ENCODE measurements at regions not wholly inside any gene's neighbourhood (a gene's known extent, or its start where the extent isn't known, plus 50 kb on each side); places are given as distances from the start of the nearest gene placed in this dataset.
A peak's percentile ranks its signal among the peaks of the same experiment; 100 is the strongest.

- DNase-seq, result no peak
These were observed 148.9 kb downstream of the RMI1 start for GRCh38 chr9:84129529-84129928.

GRCh38 chr9:84136119-84136868 is 155.7 kb downstream of the RMI1 start:
- no peak for DNase-seq

DNA sequence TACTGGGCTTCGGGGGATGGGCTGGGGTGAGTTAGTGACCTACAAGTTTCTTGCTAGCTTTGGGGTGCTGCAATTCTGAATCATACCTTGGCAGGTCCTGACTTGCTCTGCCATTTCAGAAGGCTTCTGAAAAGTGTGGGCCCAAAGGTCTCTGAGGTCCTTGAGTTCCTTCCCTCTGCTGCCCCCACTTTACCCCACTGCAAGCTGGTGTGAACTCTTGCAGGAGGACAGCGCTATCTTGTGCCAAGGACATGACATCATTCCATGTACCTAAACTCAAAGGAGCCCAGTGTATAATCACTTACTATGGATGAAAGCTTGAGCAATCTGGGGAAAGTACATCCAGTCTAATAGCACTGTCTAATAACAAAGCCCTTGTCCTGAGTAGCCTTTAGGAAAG is 157.4 kb downstream of the RMI1 start:
- DNase-seq, result no peak

DNA sequence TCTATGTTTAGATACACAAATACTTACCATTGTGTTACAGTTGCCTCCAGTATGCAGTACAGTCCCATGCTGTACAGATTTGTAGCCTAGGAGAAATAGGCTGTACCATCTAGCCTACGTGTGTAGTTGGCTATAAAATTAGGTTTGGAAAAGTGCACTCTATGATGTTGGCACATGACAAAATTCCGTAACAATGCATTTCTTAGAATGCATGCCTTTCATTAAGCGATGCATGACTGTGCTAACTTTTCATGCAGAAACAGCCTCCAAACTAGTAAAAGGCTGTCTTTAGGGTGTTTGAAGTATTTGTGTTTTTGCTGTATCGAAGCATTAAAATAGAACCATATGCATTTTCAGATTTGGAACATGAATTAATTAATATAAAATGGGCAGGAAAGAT is 157.9 kb downstream of the RMI1 start:
- peak; percentile 62 for DNase-seq

DNA sequence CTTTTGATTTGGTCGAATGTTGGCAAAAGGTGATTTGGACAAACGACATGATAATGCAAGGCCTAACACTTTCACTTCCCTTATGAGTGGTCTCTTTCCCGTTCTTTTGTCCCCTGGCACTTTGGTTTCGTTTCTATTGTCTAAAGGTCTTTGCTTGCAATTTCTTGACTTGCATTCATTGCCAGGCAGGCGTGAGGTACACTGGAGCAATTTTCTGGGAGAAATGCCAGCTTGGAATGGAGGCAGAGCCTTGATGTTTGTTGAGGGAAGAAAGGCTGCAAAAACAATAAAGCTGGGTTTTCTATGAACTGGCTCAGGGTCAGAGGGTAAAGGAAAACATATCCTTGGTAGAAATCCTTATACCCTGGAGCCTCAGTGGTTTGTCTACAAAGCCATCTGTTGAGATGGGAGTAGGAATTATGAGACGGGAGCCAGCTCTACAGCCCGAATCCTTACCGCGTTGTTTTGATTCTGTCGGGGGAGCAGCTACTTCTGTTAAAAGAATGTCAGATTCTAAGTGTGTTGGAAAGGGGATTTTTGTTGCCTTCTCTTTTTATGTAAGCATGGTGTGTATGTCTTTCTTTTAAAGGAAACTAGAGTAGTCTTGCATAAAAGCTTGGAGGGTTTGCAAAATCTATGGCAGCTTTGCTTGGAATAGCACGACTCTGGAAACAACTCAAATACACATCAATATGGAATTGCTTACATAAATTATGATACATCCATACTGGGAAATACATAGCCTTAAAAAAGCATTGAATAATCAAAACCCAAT is 158.9 kb downstream of the RMI1 start:
- DNase-seq, result peak; percentile 68

GRCh38 chr9:84140535-84141101 is 160.0 kb downstream of the RMI1 start:
- DNase-seq, result peak; percentile 36

DNA sequence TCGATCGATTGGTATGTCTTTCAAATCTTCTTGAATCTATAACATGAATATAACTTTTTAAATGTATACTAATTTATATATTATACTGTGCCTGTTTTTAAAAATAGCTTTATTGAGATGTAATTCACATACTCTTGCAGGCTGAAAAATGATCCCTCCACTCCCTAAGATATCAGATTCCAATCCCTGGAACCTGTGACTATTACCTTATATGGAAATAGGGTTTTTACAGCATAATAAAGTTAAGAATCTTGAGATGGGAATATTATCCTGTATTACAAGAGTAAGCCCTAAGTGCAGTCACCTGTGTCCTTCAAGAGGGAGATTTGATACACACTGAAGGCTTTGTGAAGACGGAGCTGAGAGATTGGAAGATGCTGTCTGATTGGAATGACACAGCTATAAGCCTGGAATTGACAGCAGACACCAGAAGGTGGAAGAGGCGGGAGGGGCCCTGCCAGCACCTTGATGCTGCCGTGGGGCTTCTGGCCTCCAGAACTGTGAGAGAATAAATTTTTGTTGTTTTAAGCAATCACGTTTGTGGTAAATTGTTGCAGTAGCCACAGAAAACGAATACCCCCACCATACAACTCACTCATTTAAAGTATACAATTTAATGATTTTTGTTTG is 161.3 kb downstream of the RMI1 start:
- DNase-seq, result no peak

- no peak for DNase-seq
These were observed 164.4 kb downstream of the RMI1 start for GRCh38 chr9:84145031-84145430.

DNA sequence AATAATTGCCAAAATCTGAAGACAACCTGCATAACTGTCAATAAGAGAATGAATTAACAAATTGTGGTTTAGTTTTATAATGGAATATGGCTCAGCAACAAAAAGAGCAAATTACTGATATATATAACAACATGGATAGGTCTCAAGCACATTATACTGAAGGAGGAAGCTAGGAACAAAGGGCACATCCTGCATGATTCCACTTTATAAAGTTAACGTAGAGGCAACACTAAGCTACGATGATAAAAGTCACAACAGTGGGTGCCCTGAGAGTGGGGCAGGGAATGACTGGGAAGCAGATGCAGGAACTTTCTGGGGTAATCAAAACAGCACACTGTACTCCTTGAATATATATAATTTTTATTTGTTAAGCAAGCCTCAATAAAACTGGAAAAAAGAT is 165.2 kb downstream of the RMI1 start:
- no peak for DNase-seq

DNA sequence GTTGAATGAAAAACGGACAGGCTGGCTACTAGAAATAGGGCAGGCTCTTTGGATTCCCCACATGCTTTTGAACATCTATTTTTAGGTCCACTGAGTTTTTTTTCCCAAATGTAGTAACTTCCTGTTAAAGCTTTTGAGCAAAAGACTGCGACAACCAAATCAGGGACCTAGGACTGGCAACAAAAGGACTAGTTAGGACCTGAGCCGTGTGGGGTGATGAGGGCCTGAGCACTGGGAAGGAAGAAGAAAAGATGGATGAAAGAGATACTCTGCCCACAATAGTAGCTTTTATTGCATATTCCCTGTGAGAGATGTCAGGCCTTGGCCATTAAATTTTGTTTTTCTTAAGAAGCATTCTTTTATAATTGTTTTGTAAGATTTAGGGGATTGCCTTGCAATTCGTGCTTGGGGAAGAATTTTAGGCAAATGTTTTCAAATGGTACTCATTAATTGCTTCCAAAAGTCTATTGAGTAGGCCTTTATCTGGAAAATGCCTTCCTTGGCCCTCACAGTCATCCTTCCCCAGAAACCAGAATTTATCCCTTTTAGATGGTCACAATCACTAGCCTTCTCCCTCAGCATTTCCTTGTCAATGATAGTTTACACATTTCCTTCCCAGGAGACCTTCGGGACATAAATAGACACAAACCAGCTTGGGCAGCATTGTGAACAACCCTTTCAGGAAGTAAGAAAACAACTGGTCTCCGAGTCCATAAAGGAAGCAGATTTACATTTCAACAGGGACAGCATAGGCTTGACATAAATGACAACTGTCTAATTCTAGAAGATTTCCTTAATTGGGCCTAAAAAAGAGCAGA is 166.5 kb downstream of the RMI1 start:
- peak; percentile 53 for DNase-seq

GRCh38 chr9:84151236-84151635 is 170.6 kb downstream of the RMI1 start:
- DNase-seq, result no peak

- DNase-seq, result no peak
These were observed 171.0 kb downstream of the RMI1 start for GRCh38 chr9:84151640-84152039.

DNA sequence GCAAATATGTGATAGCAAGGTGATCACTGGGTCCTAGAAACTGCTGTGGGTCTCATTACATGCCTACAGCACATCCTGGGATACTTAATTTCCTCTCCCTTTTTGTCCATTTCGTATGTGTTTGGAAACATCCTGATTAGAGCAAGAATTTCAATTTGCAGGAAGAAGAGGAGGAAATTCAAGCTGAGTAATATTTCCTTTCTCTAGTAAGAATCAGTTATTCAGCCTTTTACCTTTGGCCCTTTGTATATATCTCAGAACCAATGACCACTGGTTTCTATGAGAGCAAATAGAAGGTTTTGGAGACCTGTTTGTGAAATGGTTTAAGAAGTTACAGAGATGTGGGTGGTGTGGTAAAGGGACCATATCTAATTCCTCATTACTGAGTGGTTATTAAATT is 171.6 kb downstream of the RMI1 start:
- no peak for DNase-seq

DNA sequence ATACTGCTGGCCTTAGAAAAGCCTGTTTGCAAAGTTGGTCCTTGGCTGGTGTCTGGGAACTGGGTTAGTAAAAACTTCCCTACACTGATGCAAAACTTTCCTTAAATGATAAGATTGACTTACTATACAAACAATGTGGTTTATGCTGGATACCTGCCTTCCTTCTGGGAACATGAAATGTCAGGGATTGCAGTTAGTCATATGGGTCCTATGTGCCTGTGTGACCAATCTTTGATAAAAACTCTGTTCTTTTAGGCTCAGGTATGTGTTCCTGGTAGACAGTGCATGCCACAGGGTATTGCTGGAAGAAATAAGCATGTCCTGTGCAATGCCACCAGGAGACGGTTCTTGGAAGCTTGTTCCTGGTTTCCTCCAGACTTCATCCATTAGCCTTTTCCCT is 173.3 kb downstream of the RMI1 start:
- no peak for DNase-seq

- no peak for DNase-seq
These were observed 173.7 kb downstream of the RMI1 start for GRCh38 chr9:84154320-84154719.

GRCh38 chr9:84163052-84163650 is 177.4 kb downstream of the SLC28A3 start:
- DNase-seq, result no peak

DNA sequence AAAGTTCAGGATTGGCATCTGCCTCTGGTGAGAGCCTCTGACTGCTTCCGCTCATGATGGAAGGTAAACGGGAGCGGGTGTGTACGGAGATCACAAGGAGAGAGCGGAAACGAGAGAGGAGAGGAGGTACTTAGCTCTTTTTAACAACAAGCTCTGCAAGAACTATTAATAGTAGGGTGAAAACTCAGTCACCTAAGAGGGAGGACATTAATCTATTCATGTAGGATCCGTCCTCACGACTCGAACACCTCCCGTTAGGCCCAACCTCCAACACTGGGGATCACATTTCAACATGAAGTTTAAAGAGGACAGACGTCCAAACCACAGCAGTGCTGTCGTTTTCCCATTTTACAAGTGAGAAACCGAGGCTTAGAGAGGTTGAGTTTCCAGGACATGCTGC is 173.7 kb downstream of the SLC28A3 start:
- DNase-seq, result no peak

DNA sequence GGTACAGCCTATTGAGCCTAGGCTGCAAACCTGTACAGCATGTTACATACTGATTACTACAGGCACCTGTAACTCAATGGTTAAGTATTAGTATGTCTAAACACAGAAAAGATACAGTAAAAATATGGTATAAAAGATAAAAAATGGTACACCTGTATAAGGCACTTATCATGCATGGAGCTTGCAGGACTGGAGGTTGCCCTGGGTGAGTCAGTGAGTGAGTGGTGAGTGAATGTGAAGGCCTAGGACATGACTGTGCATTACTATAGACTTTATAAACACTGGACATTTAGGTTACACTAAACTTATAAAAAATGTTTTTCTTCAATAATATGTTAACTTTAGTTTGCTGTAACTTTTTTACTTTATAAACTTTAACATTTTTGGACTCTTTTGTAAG is 171.3 kb downstream of the SLC28A3 start:
- no peak for DNase-seq

- DNase-seq, result peak; percentile 63
These were observed 169.9 kb downstream of the SLC28A3 start for GRCh38 chr9:84170521-84171141.

DNA sequence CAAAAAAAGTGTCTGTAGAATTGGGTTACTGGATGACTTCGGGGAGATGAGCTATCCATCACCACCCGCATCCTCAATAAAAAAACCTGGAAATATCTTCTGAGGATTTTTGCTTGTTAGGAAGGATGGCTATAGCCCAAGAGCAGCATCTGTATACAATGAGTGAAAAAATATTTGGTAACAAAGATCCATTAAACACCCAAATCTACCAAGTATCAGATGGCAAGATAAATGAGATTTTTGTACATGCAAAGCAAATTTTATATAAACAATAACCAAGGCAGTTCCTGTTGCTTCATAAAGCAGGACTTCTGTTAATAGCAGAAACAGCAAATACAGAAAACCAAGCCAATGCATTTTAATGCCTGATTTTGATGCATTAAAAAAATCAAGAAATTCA is 166.6 kb downstream of the SLC28A3 start:
- DNase-seq, result peak; percentile 61

- no peak for DNase-seq
These were observed 166.1 kb downstream of the SLC28A3 start for GRCh38 chr9:84174486-84174885.
